WERI-Rb-1 (cell line): ENCODE measurements at regions not wholly inside any gene's neighbourhood (a gene's known extent, or its start where the extent isn't known, plus 50 kb on each side); places are given as distances from the start of the nearest gene placed in this dataset.
"Not testable (repeated sequence)": the region's sequence is repeated elsewhere in the genome, so short reads cannot be mapped to it uniquely, and the experiment has no call there.

Experiments used
- DNase-seq: peaks from one replicate; pipeline ENCODE4 v3.0.0-alpha.2; 2020
- H3K27ac ChIP-seq: fragments of 250-450 bp; sonication (Bioruptor Pico); 2 replicates; pipeline ENCODE4 v1.5.1; 2020; ENCODE audit warnings: mild to moderate bottlenecking, moderate library complexity
- H3K27me3 ChIP-seq: fragments of 250-450 bp; sonication (Bioruptor Pico); 2 replicates; pipeline ENCODE4 v1.5.1; 2021; ENCODE audit warnings: mild to moderate bottlenecking, low read depth, moderate library complexity; ENCODE audit not compliant: insufficient read depth, severe bottlenecking
- H3K36me3 ChIP-seq: fragments of 250-450 bp; sonication (Bioruptor Pico); 2 replicates; pipeline ENCODE4 v1.5.1; 2020; ENCODE audit warnings: mild to moderate bottlenecking, moderate library complexity
- H3K4me3 ChIP-seq: 2 replicates; pipeline ENCODE4 v1.5.1; 2011; ENCODE audit warnings: low read depth, mild to moderate bottlenecking, control low read depth, low read length
- H3K9me3 ChIP-seq: fragments of 250-450 bp; sonication (Bioruptor Pico); 2 replicates; pipeline ENCODE4 v1.5.1; 2021; ENCODE audit warnings: mild to moderate bottlenecking, moderate library complexity; ENCODE audit not compliant: severe bottlenecking
- CTCF ChIP-seq: IDR thresholded peaks from 2 replicates; pipeline ENCODE4 v1.5.1; 2011; ENCODE audit warnings: low read depth, mild to moderate bottlenecking, control low read depth, inconsistent platforms, low read length

GRCh38 chr4:129822701-129823100 lies 726.7 kb downstream of the C4orf33 start:
- Histone ChIP-seq H3K4me3 (no peak overlapping the region), H3K9me3 (no peaks in the 10 kb centered on the region), H3K27ac (no peak overlapping the region), H3K36me3 (no peaks in the 10 kb centered on the region), H3K27me3 (no peaks in the 10 kb centered on the region)
- peak; percentile 41 for DNase-seq
- TF ChIP-seq CTCF, result no peak

GRCh38 chr4:129823105-129823504 lies 727.2 kb downstream of the C4orf33 start:
- DNase-seq, result no peak
- Histone ChIP-seq H3K27me3 (no peaks in the 10 kb centered on the region), H3K36me3 (no peaks in the 10 kb centered on the region), H3K9me3 (no peaks in the 10 kb centered on the region), H3K27ac (no peak overlapping the region), H3K4me3 (no peak overlapping the region)
- TF ChIP-seq CTCF, result no peak

- Histone ChIP-seq H3K27ac (no peak overlapping the region), H3K27me3 (no peaks in the 10 kb centered on the region), H3K9me3 (no peaks in the 10 kb centered on the region), H3K4me3 (no peak overlapping the region), H3K36me3 (no peaks in the 10 kb centered on the region)
- TF ChIP-seq CTCF, result no peak
- DNase-seq, result no peak
These were observed 733.4 kb downstream of the C4orf33 start for GRCh38 chr4:129829373-129829772.

GRCh38 chr4:129839687-129840086 lies 743.7 kb downstream of the C4orf33 start:
- H3K4me3 ChIP-seq, result no peak overlapping the region
- H3K9me3 ChIP-seq, result no peaks in the 10 kb centered on the region
- H3K27ac ChIP-seq, result no peak overlapping the region
- H3K27me3 ChIP-seq, result no peaks in the 10 kb centered on the region
- no peak for TF ChIP-seq CTCF
- no peaks in the 10 kb centered on the region for H3K36me3 ChIP-seq
- no peak for DNase-seq

- Histone ChIP-seq H3K27ac (no peak overlapping the region), H3K27me3 (no peaks in the 10 kb centered on the region), H3K36me3 (no peaks in the 10 kb centered on the region), H3K4me3 (no peak overlapping the region), H3K9me3 (no peaks in the 10 kb centered on the region)
- no peak for DNase-seq
- TF ChIP-seq CTCF, result no peak
These were observed 746.1 kb downstream of the C4orf33 start for GRCh38 chr4:129842096-129842495.

GRCh38 chr4:129852434-129852833 lies 756.5 kb downstream of the C4orf33 start:
- no peak for DNase-seq
- Histone ChIP-seq H3K36me3 (no peaks in the 10 kb centered on the region), H3K4me3 (no peak overlapping the region)

GRCh38 chr4:129853685-129854467 lies 757.9 kb downstream of the C4orf33 start:
- H3K27ac ChIP-seq, H3K9me3 ChIP-seq, H3K4me3 ChIP-seq, H3K27me3 ChIP-seq, H3K36me3 ChIP-seq, DNase-seq: not testable (repeated sequence)

More at GRCh38 chr4:129852434-129852833, 756.5 kb downstream of the C4orf33 start:
- Histone ChIP-seq H3K27ac (no peak overlapping the region), H3K9me3 (no peaks in the 10 kb centered on the region), H3K27me3 (no peaks in the 10 kb centered on the region)
- TF ChIP-seq CTCF, result no peak
